Stimulated activated CD8-positive, alpha-beta memory T cell treated with anti-CD3 and anti-CD28 coated beads, Interleukin-15, amount 100 ng/mL, for 48 hours (primary cell): ENCODE measurements at regions not wholly inside any gene's neighbourhood (a gene's known extent, or its start where the extent isn't known, plus 50 kb on each side); places are given as distances from the start of the nearest gene placed in this dataset.

Experiments
- DNase-seq, 2 donors: peaks; one replicate each; pipeline ENCODE4 v3.0.0-alpha.2; 2020; ENCODE audit warnings: low read depth in 2 of 2

- no peak for DNase-seq
These were observed 740.3 kb upstream of the RAB6C start for GRCh38 chr2:129239141-129239540.

GRCh38 chr2:129240061-129240460, 739.4 kb upstream of the RAB6C start:
- no peak for DNase-seq

- DNase-seq: no peak
These were observed 737.2 kb upstream of the RAB6C start for GRCh38 chr2:129242269-129242668.

GRCh38 chr2:129247751-129248150, 731.7 kb upstream of the RAB6C start:
- DNase-seq: no peak

- DNase-seq: no peak
These were observed 731.3 kb upstream of the RAB6C start for GRCh38 chr2:129248198-129248597.

GRCh38 chr2:129252781-129253460, 726.5 kb upstream of the RAB6C start:
- DNase-seq: no peak

- DNase-seq: no peak
These were observed 726.0 kb upstream of the RAB6C start for GRCh38 chr2:129253461-129253812.

GRCh38 chr2:129254718-129255117, 724.7 kb upstream of the RAB6C start:
- DNase-seq: no peak

- no peak for DNase-seq
These were observed 723.7 kb upstream of the RAB6C start for GRCh38 chr2:129255610-129256313.

- DNase-seq: no peak
These were observed 722.8 kb upstream of the RAB6C start for GRCh38 chr2:129256642-129257041.

GRCh38 chr2:129262934-129263333, 716.5 kb upstream of the RAB6C start:
- DNase-seq: no peak

GRCh38 chr2:129263939-129264338, 715.5 kb upstream of the RAB6C start:
- DNase-seq: no peak

- no peak for DNase-seq
These were observed 711.9 kb upstream of the RAB6C start for GRCh38 chr2:129267559-129267958.

- no peak for DNase-seq
These were observed 706.0 kb upstream of the RAB6C start for GRCh38 chr2:129273266-129274037.

GRCh38 chr2:129274038-129274415, 705.4 kb upstream of the RAB6C start:
- DNase-seq: no peak

- no peak for DNase-seq
These were observed 704.5 kb upstream of the RAB6C start for GRCh38 chr2:129274918-129275317.

- no peak for DNase-seq
These were observed 703.8 kb upstream of the RAB6C start for GRCh38 chr2:129275706-129276105.

GRCh38 chr2:129276978-129277584, 702.4 kb upstream of the RAB6C start:
- DNase-seq: no peak

- no peak for DNase-seq
These were observed 701.9 kb upstream of the RAB6C start for GRCh38 chr2:129277585-129277981.

GRCh38 chr2:129281791-129282530, 697.5 kb upstream of the RAB6C start:
- DNase-seq: no peak

- no peak for DNase-seq
These were observed 694.5 kb upstream of the RAB6C start for GRCh38 chr2:129285012-129285411.

GRCh38 chr2:129293326-129293725, 686.1 kb upstream of the RAB6C start:
- no peak for DNase-seq
